NCI-H1092 treated with DMSO at 0.1 percent for 48 hours (cell line): ENCODE measurements at regions not wholly inside any gene's neighbourhood (a gene's known extent, or its start where the extent isn't known, plus 50 kb on each side); places are given as distances from the start of the nearest gene placed in this dataset.

ENCODE experiments used
- DNase-seq: peaks from one replicate; lab custom pipeline; 2025; lab: John Stamatoyannopoulos, UW

- no peak for DNase-seq
These were observed 199.6 kb downstream of the NXPE2 start for GRCh38 chr11:114877976-114878375.

- DNase-seq: no peak
These were observed 202.1 kb downstream of the NXPE2 start for GRCh38 chr11:114880442-114880841.

GRCh38 chr11:114883472-114883871, 205.1 kb downstream of the NXPE2 start:
- no peak for DNase-seq

- DNase-seq: no peak
These were observed 208.4 kb downstream of the NXPE2 start for GRCh38 chr11:114886644-114887265.

- no peak for DNase-seq
These were observed 211.3 kb downstream of the NXPE2 start for GRCh38 chr11:114889594-114890011.

- DNase-seq: no peak
These were observed 211.7 kb downstream of the NXPE2 start for GRCh38 chr11:114890038-114890437.

- DNase-seq: no peak
These were observed 213.6 kb downstream of the NXPE2 start for GRCh38 chr11:114891911-114892310.

GRCh38 chr11:114892381-114893197, 214.3 kb downstream of the NXPE2 start:
- DNase-seq: no peak

GRCh38 chr11:114893329-114893728, 215.0 kb downstream of the NXPE2 start:
- DNase-seq: no peak

- DNase-seq: no peak
These were observed 218.3 kb downstream of the NXPE2 start for GRCh38 chr11:114896594-114896993.

- DNase-seq: no peak
These were observed 231.5 kb downstream of the NXPE2 start for GRCh38 chr11:114909866-114910265.

- DNase-seq: no peak
These were observed 234.5 kb downstream of the NXPE2 start for GRCh38 chr11:114912826-114913225.

GRCh38 chr11:114914231-114915005, 236.1 kb downstream of the NXPE2 start:
- DNase-seq: no peak

GRCh38 chr11:114915871-114916805, 237.8 kb downstream of the NXPE2 start:
- no peak for DNase-seq

GRCh38 chr11:114918286-114918685, 240.0 kb downstream of the NXPE2 start:
- no peak for DNase-seq

- no peak for DNase-seq
These were observed 243.4 kb downstream of the NXPE2 start for GRCh38 chr11:114921697-114922096.

GRCh38 chr11:114924042-114924441, 245.7 kb downstream of the NXPE2 start:
- DNase-seq: no peak

- DNase-seq: no peak
These were observed 247.3 kb downstream of the NXPE2 start for GRCh38 chr11:114925591-114925990.

- no peak for DNase-seq
These were observed 250.0 kb downstream of the NXPE2 start for GRCh38 chr11:114928260-114928870.

GRCh38 chr11:114929351-114930000, 251.1 kb downstream of the NXPE2 start:
- DNase-seq: no peak

GRCh38 chr11:114938799-114939198, 260.5 kb downstream of the NXPE2 start:
- no peak for DNase-seq
